HL-60 (cell line): ENCODE measurements at regions not wholly inside any gene's neighbourhood (a gene's known extent, or its start where the extent isn't known, plus 50 kb on each side); places are given as distances from the start of the nearest gene placed in this dataset.

Source experiments
- DNase-seq, 2 experiments: peaks; one replicate each; pipeline ENCODE4 v3.0.0-alpha.2; 2010 to 2020; ENCODE audit warnings: low read depth in 1 of 2, low spot score in 1 of 2
- H3K27ac ChIP-seq: fragments of 250-450 bp; sonication (Bioruptor Pico); replicated peaks from 2 replicates; pipeline ENCODE4 v1.5.1; 2020; ENCODE audit warnings: mild to moderate bottlenecking, moderate library complexity
- H3K27me3 ChIP-seq: fragments of 250-450 bp; sonication (Bioruptor Pico); 2 replicates; pipeline ENCODE4 v1.5.1; 2021; ENCODE audit warnings: mild to moderate bottlenecking, moderate library complexity; ENCODE audit not compliant: insufficient read depth, poor library complexity, severe bottlenecking
- H3K4me3 ChIP-seq: replicated peaks from 2 replicates; pipeline ENCODE4 v1.5.1; 2011; ENCODE audit warnings: mild to moderate bottlenecking, control low read depth, low read length; ENCODE audit not compliant: insufficient read depth
- GABPA ChIP-seq: IDR thresholded peaks from 2 replicates; pipeline ENCODE4 v1.6.1; 2012; ENCODE audit warnings: low read depth
- POLR2AphosphoS5 ChIP-seq: IDR thresholded peaks from 2 replicates; pipeline ENCODE4 v1.6.1; 2012; ENCODE audit warnings: low read depth
- SPI1 ChIP-seq: IDR thresholded peaks from 2 replicates; pipeline ENCODE4 v1.6.1; 2012; ENCODE audit warnings: low read depth, mild to moderate bottlenecking, borderline replicate concordance
- TF ChIP-seq, protein P1 (sequence below): IDR thresholded peaks from 2 replicates; pipeline ENCODE4 v1.6.1; 2012; ENCODE audit warnings: low read depth; ENCODE audit not compliant: insufficient replicate concordance
- TF ChIP-seq, protein P2 (sequence below): IDR thresholded peaks from one replicate; pipeline ENCODE4 v1.5.1; 2011; ENCODE audit warnings: low read length, control low read depth, inconsistent platforms; ENCODE audit not compliant: insufficient read depth

DNA sequence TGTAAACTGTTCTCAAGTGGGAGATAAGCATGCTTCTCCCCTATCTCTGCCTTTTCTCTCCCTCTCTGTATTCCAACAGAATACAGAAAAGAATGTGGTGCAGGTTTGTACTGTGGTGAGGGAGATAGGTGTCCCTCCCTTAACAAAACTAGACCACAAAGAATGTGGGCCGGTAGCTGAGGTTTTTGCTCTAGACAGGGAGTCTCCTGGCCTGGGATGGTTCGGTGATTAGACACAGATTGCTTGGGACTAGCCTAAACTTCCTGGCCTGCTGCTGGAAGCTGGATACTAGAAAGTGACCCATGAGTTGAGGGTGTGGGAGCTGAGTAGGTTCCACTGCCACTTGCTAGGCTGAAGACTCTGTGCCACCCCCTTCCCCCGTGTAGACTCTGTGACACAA is 143.0 kb downstream of the CXXC4 start:
- Histone ChIP-seq H3K27me3 (no peaks in the 10 kb centered on the region), H3K4me3 (no peak overlapping the region), H3K27ac (no peak overlapping the region)
- no peak for DNase-seq
- TF ChIP-seq, protein P1, sequence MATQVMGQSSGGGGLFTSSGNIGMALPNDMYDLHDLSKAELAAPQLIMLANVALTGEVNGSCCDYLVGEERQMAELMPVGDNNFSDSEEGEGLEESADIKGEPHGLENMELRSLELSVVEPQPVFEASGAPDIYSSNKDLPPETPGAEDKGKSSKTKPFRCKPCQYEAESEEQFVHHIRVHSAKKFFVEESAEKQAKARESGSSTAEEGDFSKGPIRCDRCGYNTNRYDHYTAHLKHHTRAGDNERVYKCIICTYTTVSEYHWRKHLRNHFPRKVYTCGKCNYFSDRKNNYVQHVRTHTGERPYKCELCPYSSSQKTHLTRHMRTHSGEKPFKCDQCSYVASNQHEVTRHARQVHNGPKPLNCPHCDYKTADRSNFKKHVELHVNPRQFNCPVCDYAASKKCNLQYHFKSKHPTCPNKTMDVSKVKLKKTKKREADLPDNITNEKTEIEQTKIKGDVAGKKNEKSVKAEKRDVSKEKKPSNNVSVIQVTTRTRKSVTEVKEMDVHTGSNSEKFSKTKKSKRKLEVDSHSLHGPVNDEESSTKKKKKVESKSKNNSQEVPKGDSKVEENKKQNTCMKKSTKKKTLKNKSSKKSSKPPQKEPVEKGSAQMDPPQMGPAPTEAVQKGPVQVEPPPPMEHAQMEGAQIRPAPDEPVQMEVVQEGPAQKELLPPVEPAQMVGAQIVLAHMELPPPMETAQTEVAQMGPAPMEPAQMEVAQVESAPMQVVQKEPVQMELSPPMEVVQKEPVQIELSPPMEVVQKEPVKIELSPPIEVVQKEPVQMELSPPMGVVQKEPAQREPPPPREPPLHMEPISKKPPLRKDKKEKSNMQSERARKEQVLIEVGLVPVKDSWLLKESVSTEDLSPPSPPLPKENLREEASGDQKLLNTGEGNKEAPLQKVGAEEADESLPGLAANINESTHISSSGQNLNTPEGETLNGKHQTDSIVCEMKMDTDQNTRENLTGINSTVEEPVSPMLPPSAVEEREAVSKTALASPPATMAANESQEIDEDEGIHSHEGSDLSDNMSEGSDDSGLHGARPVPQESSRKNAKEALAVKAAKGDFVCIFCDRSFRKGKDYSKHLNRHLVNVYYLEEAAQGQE: no peak
- TF ChIP-seq GABPA: no peak
- TF ChIP-seq, protein P2, sequence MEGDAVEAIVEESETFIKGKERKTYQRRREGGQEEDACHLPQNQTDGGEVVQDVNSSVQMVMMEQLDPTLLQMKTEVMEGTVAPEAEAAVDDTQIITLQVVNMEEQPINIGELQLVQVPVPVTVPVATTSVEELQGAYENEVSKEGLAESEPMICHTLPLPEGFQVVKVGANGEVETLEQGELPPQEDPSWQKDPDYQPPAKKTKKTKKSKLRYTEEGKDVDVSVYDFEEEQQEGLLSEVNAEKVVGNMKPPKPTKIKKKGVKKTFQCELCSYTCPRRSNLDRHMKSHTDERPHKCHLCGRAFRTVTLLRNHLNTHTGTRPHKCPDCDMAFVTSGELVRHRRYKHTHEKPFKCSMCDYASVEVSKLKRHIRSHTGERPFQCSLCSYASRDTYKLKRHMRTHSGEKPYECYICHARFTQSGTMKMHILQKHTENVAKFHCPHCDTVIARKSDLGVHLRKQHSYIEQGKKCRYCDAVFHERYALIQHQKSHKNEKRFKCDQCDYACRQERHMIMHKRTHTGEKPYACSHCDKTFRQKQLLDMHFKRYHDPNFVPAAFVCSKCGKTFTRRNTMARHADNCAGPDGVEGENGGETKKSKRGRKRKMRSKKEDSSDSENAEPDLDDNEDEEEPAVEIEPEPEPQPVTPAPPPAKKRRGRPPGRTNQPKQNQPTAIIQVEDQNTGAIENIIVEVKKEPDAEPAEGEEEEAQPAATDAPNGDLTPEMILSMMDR: no peak
- TF ChIP-seq SPI1: no peak
- TF ChIP-seq POLR2AphosphoS5: no peak

DNA sequence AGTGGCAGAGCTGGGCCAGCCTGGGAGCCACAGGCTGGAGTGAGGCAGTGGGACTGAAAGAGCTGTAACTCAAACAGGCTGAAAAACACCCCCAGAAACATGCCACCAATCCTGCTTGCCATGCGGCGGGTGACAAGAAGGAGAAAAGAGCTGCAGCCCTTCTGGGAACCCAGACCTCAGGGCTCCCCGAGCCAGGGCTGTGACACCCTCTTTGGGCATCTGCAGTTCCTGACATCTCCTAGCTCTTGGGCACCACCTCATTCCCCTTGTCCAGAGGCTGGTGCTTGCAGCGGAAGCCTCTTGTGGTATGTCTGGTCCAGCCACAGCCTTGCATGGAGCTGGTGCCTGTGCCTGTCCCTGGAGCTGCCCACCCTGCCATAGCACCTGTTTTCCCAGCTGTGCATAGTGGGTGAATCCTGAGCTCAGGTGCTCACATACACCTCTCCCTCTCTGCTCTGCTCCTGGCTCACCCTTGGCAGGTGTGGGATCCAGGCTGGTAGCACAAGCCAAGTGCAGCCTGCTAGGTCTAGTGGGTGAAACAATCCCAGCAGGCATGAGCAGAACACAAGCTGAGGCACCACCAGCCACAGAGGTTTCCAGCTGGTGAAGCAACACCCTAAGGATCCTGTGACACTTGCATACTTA is 149.0 kb downstream of the CXXC4 start:
- Histone ChIP-seq H3K27ac (no peak overlapping the region), H3K4me3 (no peak overlapping the region), H3K27me3 (no peaks in the 10 kb centered on the region)
- TF ChIP-seq, protein P1: no peak
- no peak for DNase-seq

DNA sequence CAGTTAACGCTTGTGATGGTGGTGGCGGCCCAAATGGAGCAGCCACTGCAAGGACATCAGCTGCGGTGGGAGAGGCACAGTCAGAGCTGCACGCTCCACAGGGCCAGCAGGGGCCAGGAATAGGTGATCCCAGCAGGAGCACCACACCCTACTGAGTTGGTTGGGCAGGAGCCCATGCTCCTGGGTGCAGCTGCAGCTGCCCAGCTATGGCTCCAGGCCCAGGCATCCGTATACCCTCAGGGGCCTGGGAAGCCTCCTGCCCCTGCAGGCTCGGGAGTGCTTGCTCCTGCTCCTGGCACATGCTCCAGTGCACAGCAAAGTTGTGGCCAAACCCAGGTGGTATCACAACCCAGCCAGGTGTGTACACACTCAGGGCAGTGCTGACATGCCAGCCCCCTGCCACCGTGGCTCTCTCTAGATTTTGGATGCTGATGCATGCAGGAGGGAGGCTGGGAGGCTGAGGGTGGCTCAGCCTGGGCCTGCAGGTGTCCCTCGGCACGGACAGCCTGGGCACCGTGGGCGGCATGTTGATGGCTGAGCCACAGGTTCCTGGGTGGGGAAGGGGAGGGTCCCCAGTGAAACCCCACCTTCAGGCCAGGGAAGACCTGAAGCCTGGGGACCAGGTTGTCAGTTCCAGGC is 150.2 kb downstream of the CXXC4 start:
- Histone ChIP-seq H3K27me3 (no peaks in the 10 kb centered on the region), H3K27ac (no peak overlapping the region), H3K4me3 (no peak overlapping the region)
- TF ChIP-seq, protein P1: no peak
- TF ChIP-seq SPI1: no peak
- TF ChIP-seq, protein P2: no peak
- TF ChIP-seq GABPA: no peak
- TF ChIP-seq POLR2AphosphoS5: no peak
- no peak for DNase-seq
